CD4-positive, alpha-beta T cell treated with Interleukin-15 for 4 hours (primary cell): ENCODE measurements at regions not wholly inside any gene's neighbourhood (a gene's known extent, or its start where the extent isn't known, plus 50 kb on each side); places are given as distances from the start of the nearest gene placed in this dataset.
"Not testable (repeated sequence)": the region's sequence is repeated elsewhere in the genome, so short reads cannot be mapped to it uniquely, and the experiment has no call there.

Source experiments
- DNase-seq: peaks from one replicate; pipeline ENCODE4 v3.0.0-alpha.2; 2020; ENCODE audit warnings: low spot score

GRCh38 chr1:221961532-221962292 lies 219.8 kb upstream of the DUSP10 start:
- peak; percentile 41 for DNase-seq

GRCh38 chr1:221958161-221958562 lies 216.3 kb upstream of the DUSP10 start:
- not testable (repeated sequence) for DNase-seq

- not testable (repeated sequence) for DNase-seq
Measured at GRCh38 chr1:221957350-221957749, 215.5 kb upstream of the DUSP10 start.

- DNase-seq, result no peak
Measured at GRCh38 chr1:221949996-221950395, 208.1 kb upstream of the DUSP10 start.

GRCh38 chr1:221948459-221948858 lies 206.6 kb upstream of the DUSP10 start:
- no peak for DNase-seq

GRCh38 chr1:221947731-221948130 lies 205.8 kb upstream of the DUSP10 start:
- DNase-seq, result no peak

GRCh38 chr1:221946768-221947167 lies 204.9 kb upstream of the DUSP10 start:
- DNase-seq, result no peak

- DNase-seq, result no peak
Measured at GRCh38 chr1:221945669-221946068, 203.8 kb upstream of the DUSP10 start.

- no peak for DNase-seq
Measured at GRCh38 chr1:221944247-221944870, 202.5 kb upstream of the DUSP10 start.

- no peak for DNase-seq
Measured at GRCh38 chr1:221940631-221941030, 198.7 kb upstream of the DUSP10 start.

GRCh38 chr1:221939607-221940006 lies 197.7 kb upstream of the DUSP10 start:
- no peak for DNase-seq

GRCh38 chr1:221937155-221937953 lies 195.5 kb upstream of the DUSP10 start:
- DNase-seq, result no peak

- DNase-seq, result no peak
Measured at GRCh38 chr1:221933814-221934213, 191.9 kb upstream of the DUSP10 start.

GRCh38 chr1:221926441-221926840 lies 184.6 kb upstream of the DUSP10 start:
- no peak for DNase-seq

GRCh38 chr1:221925947-221926346 lies 184.1 kb upstream of the DUSP10 start:
- DNase-seq, result no peak

GRCh38 chr1:221923929-221924598 lies 182.2 kb upstream of the DUSP10 start:
- no peak for DNase-seq

- no peak for DNase-seq
Measured at GRCh38 chr1:221921936-221922335, 180.0 kb upstream of the DUSP10 start.

- no peak for DNase-seq
Measured at GRCh38 chr1:221919743-221920142, 177.9 kb upstream of the DUSP10 start.

- DNase-seq, result no peak
Measured at GRCh38 chr1:221919341-221919740, 177.5 kb upstream of the DUSP10 start.

- no peak for DNase-seq
Measured at GRCh38 chr1:221916176-221916575, 174.3 kb upstream of the DUSP10 start.

GRCh38 chr1:221915764-221916163 lies 173.9 kb upstream of the DUSP10 start:
- DNase-seq, result no peak

- no peak for DNase-seq
Measured at GRCh38 chr1:221913351-221913892, 171.5 kb upstream of the DUSP10 start.
